NCI-H128 (cell line): ENCODE measurements at regions not wholly inside any gene's neighbourhood (a gene's known extent, or its start where the extent isn't known, plus 50 kb on each side); places are given as distances from the start of the nearest gene placed in this dataset.

Experiments used
- DNase-seq: peaks from one replicate; lab custom pipeline; 2025; ENCODE audit not compliant: unreplicated experiment; lab: John Stamatoyannopoulos, UW

- no peak for DNase-seq
These were observed 63.2 kb upstream of the CCDC190 start for GRCh38 chr1:162924179-162924578.

GRCh38 chr1:162922201-162922600 is 61.2 kb upstream of the CCDC190 start:
- peak; percentile 77 for DNase-seq

GRCh38 chr1:162921311-162921710 is 60.3 kb upstream of the CCDC190 start:
- DNase-seq: no peak

- no peak for DNase-seq
These were observed 58.1 kb upstream of the CCDC190 start for GRCh38 chr1:162919034-162919433.

GRCh38 chr1:162918151-162918754 is 57.3 kb upstream of the CCDC190 start:
- no peak for DNase-seq

GRCh38 chr1:162916821-162917613 is 56.0 kb upstream of the CCDC190 start:
- no peak for DNase-seq

GRCh38 chr1:162916407-162916806 is 55.4 kb upstream of the CCDC190 start:
- no peak for DNase-seq

GRCh38 chr1:162914601-162915000 is 53.6 kb upstream of the CCDC190 start:
- DNase-seq: no peak

GRCh38 chr1:162913345-162913744 is 52.4 kb upstream of the CCDC190 start:
- DNase-seq: no peak

- no peak for DNase-seq
These were observed 51.2 kb upstream of the CCDC190 start for GRCh38 chr1:162912061-162912667.
